Trophoblast cell (in vitro differentiated cells and primary cell): ENCODE measurements at regions not wholly inside any gene's neighbourhood (a gene's known extent, or its start where the extent isn't known, plus 50 kb on each side); places are given as distances from the start of the nearest gene placed in this dataset.

Source experiments
- DNase-seq, 2 donors: peaks; one replicate each; pipeline ENCODE4 v3.0.0-alpha.2; 2016
- H2AFZ ChIP-seq: 2 replicates; pipeline ENCODE4 v1.6.1; 2013; ENCODE audit warnings: low read length, moderate library complexity, mild to moderate bottlenecking; ENCODE audit not compliant: insufficient read depth, poor library complexity
- H2AK5ac ChIP-seq: 2 replicates; pipeline ENCODE4 v1.6.1; 2013; ENCODE audit warnings: mild to moderate bottlenecking, low read length
- H2BK120ac ChIP-seq: 2 replicates; pipeline ENCODE4 v1.6.1; 2013; ENCODE audit warnings: low read length, mild to moderate bottlenecking, moderate library complexity; ENCODE audit not compliant: insufficient read depth, poor library complexity
- H2BK12ac ChIP-seq: 2 replicates; pipeline ENCODE4 v1.6.1; 2013; ENCODE audit warnings: mild to moderate bottlenecking, low read length, moderate library complexity
- H2BK5ac ChIP-seq: 2 replicates; pipeline ENCODE4 v1.6.1; 2013; ENCODE audit warnings: low read length, low read depth, moderate library complexity, mild to moderate bottlenecking; ENCODE audit not compliant: poor library complexity
- H3K14ac ChIP-seq: 2 replicates; pipeline ENCODE4 v1.6.1; 2013; ENCODE audit warnings: mild to moderate bottlenecking, low read length
- H3K18ac ChIP-seq: 2 replicates; pipeline ENCODE4 v1.6.1; 2013; ENCODE audit warnings: mild to moderate bottlenecking, low read length
- H3K23ac ChIP-seq: 2 replicates; pipeline ENCODE4 v1.6.1; 2013; ENCODE audit warnings: low read length
- H3K27ac ChIP-seq: 2 replicates; pipeline ENCODE4 v1.5.1; 2013; ENCODE audit warnings: low read depth, mild to moderate bottlenecking, inconsistent platforms, low read length, moderate library complexity
- H3K27me3 ChIP-seq: 2 replicates; pipeline ENCODE4 v1.6.1; 2013; ENCODE audit warnings: inconsistent platforms, mild to moderate bottlenecking, low read length, moderate library complexity; ENCODE audit not compliant: insufficient read depth
- H3K36me3 ChIP-seq, 2 experiments: 1 replicate in 1 of 2; 2 replicates in 1 of 2; pipeline ENCODE4 v1.6.1; 2013; ENCODE audit warnings: low read length in 2 of 2, mild to moderate bottlenecking in 2 of 2, moderate library complexity in 1 of 2; ENCODE audit not compliant: insufficient read depth in 2 of 2, control insufficient read depth in 1 of 2
- H3K4ac ChIP-seq: 2 replicates; pipeline ENCODE4 v1.6.1; 2013; ENCODE audit warnings: low read depth, mild to moderate bottlenecking, low read length, moderate library complexity
- H3K4me1 ChIP-seq, 2 experiments: 1 replicate in 1 of 2; 2 replicates in 1 of 2; pipeline ENCODE4 v1.6.1; 2013; ENCODE audit warnings: low read length in 2 of 2, mild to moderate bottlenecking in 2 of 2, moderate library complexity in 1 of 2; ENCODE audit not compliant: insufficient read depth in 2 of 2, control insufficient read depth in 1 of 2
- H3K4me2 ChIP-seq: 2 replicates; pipeline ENCODE4 v1.6.1; 2013; ENCODE audit warnings: inconsistent platforms, mild to moderate bottlenecking, low read length, moderate library complexity
- H3K4me3 ChIP-seq: 2 replicates; pipeline ENCODE4 v1.5.1; 2013; ENCODE audit warnings: mild to moderate bottlenecking, low read depth, low read length, inconsistent platforms
- H3K79me1 ChIP-seq: one replicate; pipeline ENCODE4 v1.6.1; 2013; ENCODE audit warnings: low read length
- H3K79me2 ChIP-seq: 2 replicates; pipeline ENCODE4 v1.6.1; 2013; ENCODE audit warnings: low read length, mild to moderate bottlenecking; ENCODE audit not compliant: control insufficient read depth, insufficient read depth, poor library complexity
- H3K9ac ChIP-seq: 2 replicates; pipeline ENCODE4 v1.6.1; 2013; ENCODE audit warnings: mild to moderate bottlenecking, low read length
- H3K9me3 ChIP-seq: 2 replicates; pipeline ENCODE4 v1.6.1; 2013; ENCODE audit warnings: low read depth, mild to moderate bottlenecking, control low read depth, inconsistent platforms, low read length; ENCODE audit not compliant: insufficient read depth
- H4K12ac ChIP-seq: 2 replicates; pipeline ENCODE4 v1.6.1; 2013; ENCODE audit warnings: low read depth, mild to moderate bottlenecking, low read length, moderate library complexity
- H4K8ac ChIP-seq: 2 replicates; pipeline ENCODE4 v1.6.1; 2013; ENCODE audit warnings: low read depth, mild to moderate bottlenecking, low read length, moderate library complexity
- H4K91ac ChIP-seq: one replicate; pipeline ENCODE4 v1.6.1; 2013; ENCODE audit warnings: low read depth, mild to moderate bottlenecking, low read length, moderate library complexity
- WGBS: extraction: QIAGEN DNeasy Blood & Tissue Kit; methylation state at CpG from one replicate; pipeline ENCODE4 v1.1.7; 2013; ENCODE audit warnings: missing lambda C conversion rate; ENCODE audit not compliant: insufficient read length, insufficient coverage; ENCODE audit errors: extremely low coverage; 5-methylcytosine and 5-hydroxymethylcytosine counted together

- no peaks in the 10 kb centered on the region for H3K27me3 ChIP-seq
- no peaks in the 10 kb centered on the region for H3K79me1 ChIP-seq
- no peak overlapping the region for H3K9ac ChIP-seq
- no CpG with 5 or more reads among the region's 1 CpG for WGBS
- no peak overlapping the region for H4K8ac ChIP-seq
- H3K4me1 ChIP-seq = no peaks in the 10 kb centered on the region
- no peak overlapping the region for H3K18ac ChIP-seq
- H2BK120ac ChIP-seq = no peak overlapping the region
- no peak overlapping the region for H3K4ac ChIP-seq
- H2BK5ac ChIP-seq = no peak overlapping the region
- no peak overlapping the region for H4K12ac ChIP-seq
- H2AFZ ChIP-seq = no peak overlapping the region
- H2BK12ac ChIP-seq = no peak overlapping the region
- no peak overlapping the region for H2AK5ac ChIP-seq
- no peaks in the 10 kb centered on the region for H3K36me3 ChIP-seq
- no peak overlapping the region for H3K4me2 ChIP-seq
- no peak overlapping the region for H3K27ac ChIP-seq
- H3K4me3 ChIP-seq = no peak overlapping the region
- no peak overlapping the region for H4K91ac ChIP-seq
- DNase-seq = no peak
- no peak overlapping the region for H3K23ac ChIP-seq
- no peaks in the 10 kb centered on the region for H3K79me2 ChIP-seq
- H3K9me3 ChIP-seq = no peaks in the 10 kb centered on the region
- no peak overlapping the region for H3K14ac ChIP-seq
Measured at GRCh38 chr12:113680868-113681267, 209.2 kb upstream of the LHX5 start.

- H2BK120ac ChIP-seq = no peak overlapping the region
- no peaks in the 10 kb centered on the region for H3K9me3 ChIP-seq
- H3K9ac ChIP-seq = no peak overlapping the region
- no peak overlapping the region for H3K18ac ChIP-seq
- no peaks in the 10 kb centered on the region for H3K27me3 ChIP-seq
- H3K4me1 ChIP-seq = no peaks in the 10 kb centered on the region
- H2AFZ ChIP-seq = no peak overlapping the region
- no peak overlapping the region for H3K4me2 ChIP-seq
- H3K23ac ChIP-seq = no peak overlapping the region
- no peak overlapping the region for H3K27ac ChIP-seq
- H3K79me2 ChIP-seq = no peaks in the 10 kb centered on the region
- H2BK12ac ChIP-seq = no peak overlapping the region
- no peak overlapping the region for H3K4ac ChIP-seq
- peak overlapping the region; percentile 27 for H3K4me3 ChIP-seq
- no peak overlapping the region for H4K91ac ChIP-seq
- no peak for DNase-seq
- no peak overlapping the region for H4K8ac ChIP-seq
- no peak overlapping the region for H4K12ac ChIP-seq
- no peak overlapping the region for H3K14ac ChIP-seq
- H3K79me1 ChIP-seq = no peaks in the 10 kb centered on the region
- H2BK5ac ChIP-seq = no peak overlapping the region
- H2AK5ac ChIP-seq = no peak overlapping the region
- no peaks in the 10 kb centered on the region for H3K36me3 ChIP-seq
- WGBS = no CpG with 5 or more reads among the region's 16 CpGs
Measured at GRCh38 chr12:113678223-113679119, 206.8 kb upstream of the LHX5 start.

- H3K4me1 ChIP-seq = no peaks in the 10 kb centered on the region
- no peak overlapping the region for H3K9ac ChIP-seq
- no peak overlapping the region for H2BK120ac ChIP-seq
- H4K12ac ChIP-seq = no peak overlapping the region
- no peaks in the 10 kb centered on the region for H3K9me3 ChIP-seq
- H3K27ac ChIP-seq = no peak overlapping the region
- H3K23ac ChIP-seq = no peak overlapping the region
- no peaks in the 10 kb centered on the region for H3K27me3 ChIP-seq
- H3K18ac ChIP-seq = no peak overlapping the region
- H3K4me3 ChIP-seq = no peak overlapping the region
- H2AK5ac ChIP-seq = no peak overlapping the region
- H3K79me1 ChIP-seq = no peaks in the 10 kb centered on the region
- DNase-seq = no peak
- H3K36me3 ChIP-seq = no peaks in the 10 kb centered on the region
- no peak overlapping the region for H2AFZ ChIP-seq
- H3K4ac ChIP-seq = no peak overlapping the region
- H2BK12ac ChIP-seq = no peak overlapping the region
- no peak overlapping the region for H4K91ac ChIP-seq
- H3K79me2 ChIP-seq = no peaks in the 10 kb centered on the region
- H3K14ac ChIP-seq = no peak overlapping the region
- no peak overlapping the region for H4K8ac ChIP-seq
- no peak overlapping the region for H3K4me2 ChIP-seq
- H2BK5ac ChIP-seq = no peak overlapping the region
- WGBS = no CpG with 5 or more reads among the region's 3 CpGs
Measured at GRCh38 chr12:113676547-113676946, 204.9 kb upstream of the LHX5 start.

- H3K27ac ChIP-seq = no peak overlapping the region
- no peaks in the 10 kb centered on the region for H3K9me3 ChIP-seq
- no peaks in the 10 kb centered on the region for H3K36me3 ChIP-seq
- no peak overlapping the region for H4K91ac ChIP-seq
- no peak overlapping the region for H2AK5ac ChIP-seq
- H3K79me1 ChIP-seq = no peaks in the 10 kb centered on the region
- WGBS = no CpG with 5 or more reads among the region's 7 CpGs
- H3K4me2 ChIP-seq = no peak overlapping the region
- no peaks in the 10 kb centered on the region for H3K27me3 ChIP-seq
- H4K8ac ChIP-seq = no peak overlapping the region
- H4K12ac ChIP-seq = no peak overlapping the region
- DNase-seq = no peak
- no peak overlapping the region for H2BK5ac ChIP-seq
- H2BK12ac ChIP-seq = no peak overlapping the region
- no peaks in the 10 kb centered on the region for H3K79me2 ChIP-seq
- no peak overlapping the region for H3K23ac ChIP-seq
- H3K18ac ChIP-seq = no peak overlapping the region
- no peak overlapping the region for H3K9ac ChIP-seq
- H2AFZ ChIP-seq = no peak overlapping the region
- no peak overlapping the region for H3K14ac ChIP-seq
- H2BK120ac ChIP-seq = no peak overlapping the region
- no peak overlapping the region for H3K4me3 ChIP-seq
- no peaks in the 10 kb centered on the region for H3K4me1 ChIP-seq
- H3K4ac ChIP-seq = no peak overlapping the region
Measured at GRCh38 chr12:113676117-113676516, 204.4 kb upstream of the LHX5 start.
